Ishikawa (cell line): ENCODE measurements at regions not wholly inside any gene's neighbourhood (a gene's known extent, or its start where the extent isn't known, plus 50 kb on each side); places are given as distances from the start of the nearest gene placed in this dataset.

Experiments used
- CEBPB ChIP-seq: IDR thresholded peaks from 2 replicates; pipeline ENCODE4 v1.6.1; 2012
- CREB1 ChIP-seq: IDR thresholded peaks from 2 replicates; pipeline ENCODE4 v1.6.1; 2012; ENCODE audit warnings: low read depth
- MAX ChIP-seq: IDR thresholded peaks from 2 replicates; pipeline ENCODE4 v1.6.1; 2012
- TF ChIP-seq, protein P1 (sequence below): IDR thresholded peaks from 2 replicates; pipeline ENCODE4 v1.6.1; 2012

DNA sequence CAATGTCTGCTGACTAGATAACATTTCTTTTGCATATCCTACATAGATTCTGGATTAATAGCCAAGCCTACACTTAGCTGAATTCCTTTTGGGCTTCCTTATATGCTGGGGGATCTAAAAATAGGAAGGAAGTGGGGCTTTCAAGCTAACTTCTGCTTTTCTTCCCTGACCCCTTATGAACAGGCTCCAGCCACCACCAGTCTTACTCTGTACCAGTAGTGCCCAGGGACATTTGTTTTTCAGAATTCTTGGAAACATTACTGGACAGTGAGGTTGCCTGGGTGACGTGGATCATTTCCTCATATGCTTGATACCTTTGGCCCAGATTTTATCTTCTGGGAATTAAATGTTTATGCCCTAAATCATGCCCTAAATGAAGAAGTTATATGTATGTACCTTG lies 55.9 kb upstream of the SRRM4 start:
- TF ChIP-seq CEBPB (no peak), CREB1 (no peak), MAX (no peak)
- TF ChIP-seq, protein P1, sequence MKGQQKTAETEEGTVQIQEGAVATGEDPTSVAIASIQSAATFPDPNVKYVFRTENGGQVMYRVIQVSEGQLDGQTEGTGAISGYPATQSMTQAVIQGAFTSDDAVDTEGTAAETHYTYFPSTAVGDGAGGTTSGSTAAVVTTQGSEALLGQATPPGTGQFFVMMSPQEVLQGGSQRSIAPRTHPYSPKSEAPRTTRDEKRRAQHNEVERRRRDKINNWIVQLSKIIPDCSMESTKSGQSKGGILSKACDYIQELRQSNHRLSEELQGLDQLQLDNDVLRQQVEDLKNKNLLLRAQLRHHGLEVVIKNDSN = no peak
